GM18499 (cell line): ENCODE measurements at regions not wholly inside any gene's neighbourhood (a gene's known extent, or its start where the extent isn't known, plus 50 kb on each side); places are given as distances from the start of the nearest gene placed in this dataset.

Experiments used
- ATAC-seq: cut with Tn5 transposase; IDR thresholded peaks from one replicate; pipeline ENCODE4 v1.9.1; 2021; ENCODE audit warnings: moderate number of reproducible peaks; ENCODE audit not compliant: insufficient read depth, unreplicated experiment

- ATAC-seq = no peak
Measured at GRCh38 chr7:46663025-46663424, 742.0 kb upstream of the IGFBP3 start.

GRCh38 chr7:46661431-46661830, 740.4 kb upstream of the IGFBP3 start:
- ATAC-seq = no peak

GRCh38 chr7:46660402-46660980, 739.4 kb upstream of the IGFBP3 start:
- ATAC-seq = no peak

- ATAC-seq = no peak
Measured at GRCh38 chr7:46658281-46658680, 737.2 kb upstream of the IGFBP3 start.

- ATAC-seq = no peak
Measured at GRCh38 chr7:46654546-46655443, 733.7 kb upstream of the IGFBP3 start.

- no peak for ATAC-seq
Measured at GRCh38 chr7:46653848-46654247, 732.8 kb upstream of the IGFBP3 start.

- no peak for ATAC-seq
Measured at GRCh38 chr7:46652317-46652716, 731.2 kb upstream of the IGFBP3 start.

- ATAC-seq = no peak
Measured at GRCh38 chr7:46651561-46652088, 730.6 kb upstream of the IGFBP3 start.

GRCh38 chr7:46651070-46651469, 730.0 kb upstream of the IGFBP3 start:
- no peak for ATAC-seq

- no peak for ATAC-seq
Measured at GRCh38 chr7:46649876-46650275, 728.8 kb upstream of the IGFBP3 start.

- ATAC-seq = no peak
Measured at GRCh38 chr7:46637793-46638735, 717.0 kb upstream of the IGFBP3 start.

- no peak for ATAC-seq
Measured at GRCh38 chr7:46636022-46636421, 715.0 kb upstream of the IGFBP3 start.

GRCh38 chr7:46633630-46634240, 712.7 kb upstream of the IGFBP3 start:
- no peak for ATAC-seq

- no peak for ATAC-seq
Measured at GRCh38 chr7:46633200-46633599, 712.1 kb upstream of the IGFBP3 start.

- no peak for ATAC-seq
Measured at GRCh38 chr7:46630031-46630430, 709.0 kb upstream of the IGFBP3 start.

GRCh38 chr7:46628389-46628788, 707.3 kb upstream of the IGFBP3 start:
- no peak for ATAC-seq

GRCh38 chr7:46626691-46627310, 705.7 kb upstream of the IGFBP3 start:
- ATAC-seq = no peak

GRCh38 chr7:46626261-46626660, 705.2 kb upstream of the IGFBP3 start:
- no peak for ATAC-seq

GRCh38 chr7:46625032-46625431, 704.0 kb upstream of the IGFBP3 start:
- no peak for ATAC-seq

- no peak for ATAC-seq
Measured at GRCh38 chr7:46622251-46622650, 701.2 kb upstream of the IGFBP3 start.
